Nephron progenitor cell (in vitro differentiated cells): ENCODE measurements at regions not wholly inside any gene's neighbourhood (a gene's known extent, or its start where the extent isn't known, plus 50 kb on each side); places are given as distances from the start of the nearest gene placed in this dataset.

Experiments
- DNase-seq: peaks from one replicate; pipeline ENCODE4 v3.0.0; 2021
- H3K27ac Mint-ChIP-seq: 2 replicates; pipeline ENCODE4 v1.8.0; 2021; ENCODE audit warnings: mild to moderate bottlenecking, moderate library complexity, mixed read lengths
- H3K27me3 Mint-ChIP-seq: 2 replicates; pipeline ENCODE4 v1.8.0; 2021; ENCODE audit warnings: mild to moderate bottlenecking, low read depth, mixed read lengths; ENCODE audit not compliant: poor library complexity
- H3K36me3 Mint-ChIP-seq: 2 replicates; pipeline ENCODE4 v1.8.0; 2021; ENCODE audit warnings: low read depth, mixed read lengths
- H3K4me1 Mint-ChIP-seq: 2 replicates; pipeline ENCODE4 v1.8.0; 2021; ENCODE audit warnings: mixed read lengths
- H3K4me3 Mint-ChIP-seq: 2 replicates; pipeline ENCODE4 v1.8.0; 2021; ENCODE audit warnings: mild to moderate bottlenecking, moderate library complexity, mixed read lengths
- H3K9me3 Mint-ChIP-seq: 2 replicates; pipeline ENCODE4 v1.8.0; 2021; ENCODE audit warnings: mild to moderate bottlenecking, moderate library complexity, mixed read lengths
- CTCF ChIP-seq: fragments of 200-600 bp; sonication (generic); IDR thresholded peaks from 2 replicates; pipeline ENCODE4 v1.5.0; 2021; ENCODE audit warnings: antibody characterized with exemption

- DNase-seq: no peak
- Mint-ChIP-seq H3K4me1 (peaks cover 27% of the 10 kb centered on the region), H3K9me3 (peaks cover 32% of the 10 kb centered on the region), H3K36me3 (peaks cover 36% of the 10 kb centered on the region), H3K4me3 (no peak overlapping the region), H3K27ac (peak overlapping the region; percentile 93), H3K27me3 (peaks cover 4% of the 10 kb centered on the region)
- TF ChIP-seq CTCF: no peak
Measured at GRCh38 chr15:81914333-81914732, 131.5 kb downstream of the MEX3B start.

GRCh38 chr15:81911022-81911971 is 134.5 kb downstream of the MEX3B start:
- DNase-seq: no peak
- H3K27me3 Mint-ChIP-seq: peaks cover 4% of the 10 kb centered on the region
- H3K36me3 Mint-ChIP-seq: peaks cover 17% of the 10 kb centered on the region
- no peak overlapping the region for H3K4me3 Mint-ChIP-seq
- H3K9me3 Mint-ChIP-seq: peaks cover 5% of the 10 kb centered on the region
- TF ChIP-seq CTCF: no peak
- peaks cover 37% of the 10 kb centered on the region for H3K4me1 Mint-ChIP-seq
- H3K27ac Mint-ChIP-seq: no peak overlapping the region

GRCh38 chr15:81910355-81911021 is 135.3 kb downstream of the MEX3B start:
- Mint-ChIP-seq H3K36me3 (peaks cover 17% of the 10 kb centered on the region), H3K9me3 (peaks cover 4% of the 10 kb centered on the region), H3K4me3 (no peak overlapping the region), H3K4me1 (peaks cover 37% of the 10 kb centered on the region), H3K27ac (no peak overlapping the region), H3K27me3 (peaks cover 4% of the 10 kb centered on the region)
- no peak for TF ChIP-seq CTCF
- no peak for DNase-seq

- Mint-ChIP-seq H3K27ac (no peak overlapping the region), H3K4me3 (no peak overlapping the region), H3K9me3 (peaks cover 4% of the 10 kb centered on the region), H3K36me3 (peaks cover 18% of the 10 kb centered on the region), H3K4me1 (peaks cover 22% of the 10 kb centered on the region), H3K27me3 (no peaks in the 10 kb centered on the region)
- TF ChIP-seq CTCF: no peak
- DNase-seq: no peak
Measured at GRCh38 chr15:81909011-81909358, 136.8 kb downstream of the MEX3B start.

GRCh38 chr15:81908111-81908510 is 137.7 kb downstream of the MEX3B start:
- H3K36me3 Mint-ChIP-seq: peaks cover 24% of the 10 kb centered on the region
- peaks cover 13% of the 10 kb centered on the region for H3K4me1 Mint-ChIP-seq
- no peak overlapping the region for H3K27ac Mint-ChIP-seq
- TF ChIP-seq CTCF: no peak
- no peaks in the 10 kb centered on the region for H3K27me3 Mint-ChIP-seq
- peaks cover 4% of the 10 kb centered on the region for H3K9me3 Mint-ChIP-seq
- no peak for DNase-seq
- no peak overlapping the region for H3K4me3 Mint-ChIP-seq
